ENCODE measurements at regions not wholly inside any gene's neighbourhood (a gene's known extent, or its start where the extent isn't known, plus 50 kb on each side); places are given as distances from the start of the nearest gene placed in this dataset.

- no peak for TF ChIP-seq CTCF (IDR thresholded peaks at IDR 0.05)
- TF ChIP-seq POLR2AphosphoS5 (IDR thresholded peaks at IDR 0.05): no peak
- no peak for TF ChIP-seq POLR2A (IDR thresholded peaks at IDR 0.05)
- TF ChIP-seq EP300 (IDR thresholded peaks at IDR 0.05): no peak
These were observed 406.5 kb upstream of the RGS6 start for GRCh38 chr14:71525663-71526221.
